ENCODE measurements at regions not wholly inside any gene's neighbourhood (a gene's known extent, or its start where the extent isn't known, plus 50 kb on each side); places are given as distances from the start of the nearest gene placed in this dataset.

GRCh38 chr13:74229242-74229641, 95.0 kb upstream of the KLF12 start:
- no peak overlapping the region for H3K4me3 ChIP-seq (replicated peaks; ENCODE audit: low read depth, low read length)
- DNase-seq (ENCODE audit: extremely low read depth, low read depth): no peak
- no peak for TF ChIP-seq CTCF (IDR thresholded peaks at IDR 0.05; ENCODE audit: low read depth, low read length, missing control alignments)

GRCh38 chr13:74227476-74228158, 93.4 kb upstream of the KLF12 start:
- TF ChIP-seq CTCF (IDR thresholded peaks at IDR 0.05; ENCODE audit: low read depth, low read length, missing control alignments): no peak
- no peak for DNase-seq (ENCODE audit: extremely low read depth, low read depth)

GRCh38 chr13:74226791-74227475, 92.7 kb upstream of the KLF12 start:
- no peak overlapping the region for H3K4me3 ChIP-seq (replicated peaks; ENCODE audit: low read depth, low read length)
- TF ChIP-seq CTCF (IDR thresholded peaks at IDR 0.05; ENCODE audit: low read depth, low read length, missing control alignments): no peak
- DNase-seq (ENCODE audit: extremely low read depth, low read depth): no peak

More at GRCh38 chr13:74227476-74228158, 93.4 kb upstream of the KLF12 start:
- no peak overlapping the region for H3K4me3 ChIP-seq (replicated peaks; ENCODE audit: low read depth, low read length)

- no peak for DNase-seq (ENCODE audit: extremely low read depth, low read depth)
Observed at GRCh38 chr13:74221752-74222151, 87.5 kb upstream of the KLF12 start.

GRCh38 chr13:74219566-74219965, 85.4 kb upstream of the KLF12 start:
- no peak for DNase-seq (ENCODE audit: extremely low read depth, low read depth)
- no peak overlapping the region for H3K4me3 ChIP-seq (replicated peaks; ENCODE audit: low read depth, low read length)

More at GRCh38 chr13:74221752-74222151, 87.5 kb upstream of the KLF12 start:
- H3K4me3 ChIP-seq (replicated peaks; ENCODE audit: low read depth, low read length): no peak overlapping the region
- TF ChIP-seq CTCF (IDR thresholded peaks at IDR 0.05; ENCODE audit: low read depth, low read length, missing control alignments): no peak

GRCh38 chr13:74218291-74218690, 84.1 kb upstream of the KLF12 start:
- no peak for DNase-seq (ENCODE audit: extremely low read depth, low read depth)
- no peak overlapping the region for H3K4me3 ChIP-seq (replicated peaks; ENCODE audit: low read depth, low read length)
- no peak for TF ChIP-seq CTCF (IDR thresholded peaks at IDR 0.05; ENCODE audit: low read depth, low read length, missing control alignments)

More at GRCh38 chr13:74219566-74219965, 85.4 kb upstream of the KLF12 start:
- no peak for TF ChIP-seq CTCF (IDR thresholded peaks at IDR 0.05; ENCODE audit: low read depth, low read length, missing control alignments)
